B cell (primary cell): ENCODE measurements at regions not wholly inside any gene's neighbourhood (a gene's known extent, or its start where the extent isn't known, plus 50 kb on each side); places are given as distances from the start of the nearest gene placed in this dataset.

Source experiments
- EZH2 ChIP-seq: IDR thresholded peaks from 2 replicates; pipeline ENCODE4 v1.6.1; 2012; ENCODE audit warnings: borderline replicate concordance, low read depth, mild to moderate bottlenecking, moderate library complexity, low read length; ENCODE audit not compliant: insufficient read depth, poor library complexity, severe bottlenecking
- TF ChIP-seq, protein P1 (sequence below): fragments of 200-600 bp; IDR thresholded peaks from one replicate; pipeline ENCODE4 v1.8.0; 2022; ENCODE audit warnings: antibody characterized with exemption, mild to moderate bottlenecking

DNA sequence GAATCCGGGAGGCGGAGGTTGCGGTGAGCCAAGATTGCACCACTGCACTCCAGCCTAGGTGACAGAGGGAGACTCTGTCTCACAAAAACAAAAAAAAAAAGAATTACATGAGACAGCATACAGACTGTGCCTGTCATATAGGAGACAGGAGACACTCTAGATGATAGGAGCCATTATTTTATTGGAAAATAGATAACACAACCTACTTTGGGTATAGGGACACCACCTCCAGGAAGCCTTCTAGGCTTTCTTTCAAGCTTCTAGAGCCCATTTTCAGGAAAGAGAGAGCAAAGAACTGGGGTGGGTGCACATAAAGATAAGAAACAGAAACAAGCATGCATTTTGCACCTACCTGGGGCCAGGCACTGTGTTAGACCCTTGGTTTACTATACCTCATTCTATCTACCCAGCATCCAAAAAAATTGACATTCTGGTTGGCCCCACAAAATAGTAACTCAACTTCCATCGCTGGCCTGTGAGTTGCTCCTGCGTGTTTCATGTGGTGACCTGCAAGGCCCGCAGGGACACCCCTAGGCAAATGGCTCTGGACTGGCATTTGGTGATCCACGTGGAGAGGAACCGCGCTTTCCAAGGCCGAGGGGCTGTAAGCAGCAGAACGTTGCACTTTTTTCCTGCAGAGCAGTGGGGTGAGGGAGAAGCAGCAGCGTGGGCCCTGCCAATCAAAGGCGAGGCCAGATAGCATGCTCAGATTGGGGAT lies 57.1 kb upstream of the CACUL1 start:
- TF ChIP-seq, protein P1, sequence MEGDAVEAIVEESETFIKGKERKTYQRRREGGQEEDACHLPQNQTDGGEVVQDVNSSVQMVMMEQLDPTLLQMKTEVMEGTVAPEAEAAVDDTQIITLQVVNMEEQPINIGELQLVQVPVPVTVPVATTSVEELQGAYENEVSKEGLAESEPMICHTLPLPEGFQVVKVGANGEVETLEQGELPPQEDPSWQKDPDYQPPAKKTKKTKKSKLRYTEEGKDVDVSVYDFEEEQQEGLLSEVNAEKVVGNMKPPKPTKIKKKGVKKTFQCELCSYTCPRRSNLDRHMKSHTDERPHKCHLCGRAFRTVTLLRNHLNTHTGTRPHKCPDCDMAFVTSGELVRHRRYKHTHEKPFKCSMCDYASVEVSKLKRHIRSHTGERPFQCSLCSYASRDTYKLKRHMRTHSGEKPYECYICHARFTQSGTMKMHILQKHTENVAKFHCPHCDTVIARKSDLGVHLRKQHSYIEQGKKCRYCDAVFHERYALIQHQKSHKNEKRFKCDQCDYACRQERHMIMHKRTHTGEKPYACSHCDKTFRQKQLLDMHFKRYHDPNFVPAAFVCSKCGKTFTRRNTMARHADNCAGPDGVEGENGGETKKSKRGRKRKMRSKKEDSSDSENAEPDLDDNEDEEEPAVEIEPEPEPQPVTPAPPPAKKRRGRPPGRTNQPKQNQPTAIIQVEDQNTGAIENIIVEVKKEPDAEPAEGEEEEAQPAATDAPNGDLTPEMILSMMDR: no peak
- no peak for TF ChIP-seq EZH2
